Right lobe of liver (tissue), 4 donors: ENCODE measurements at regions not wholly inside any gene's neighbourhood (a gene's known extent, or its start where the extent isn't known, plus 50 kb on each side); places are given as distances from the start of the nearest gene placed in this dataset.

Source experiments
- POLR2A ChIP-seq: fragments of 450-650 bp; IDR thresholded peaks from one replicate; pipeline ENCODE4 v1.6.1; 2017; ENCODE audit warnings: antibody characterized with exemption, mild to moderate bottlenecking
- TF ChIP-seq, protein P1 (sequence below), 4 donors: fragments of 200-600 bp in 3 of 4; fragments of 450-650 bp in 1 of 4; IDR thresholded peaks; one replicate each; pipeline versions ENCODE4 v1.5.1 to v1.8.0; 2016 to 2022; ENCODE audit warnings: antibody characterized with exemption in 4 of 4, mild to moderate bottlenecking in 2 of 4
- donor health status: DM: no; HTN: no; CAD: no.
- donor health status: DM: no; HTN: no; CAD: no.
- donor health status: DM: no; HTN: yes; CAD: no.

DNA sequence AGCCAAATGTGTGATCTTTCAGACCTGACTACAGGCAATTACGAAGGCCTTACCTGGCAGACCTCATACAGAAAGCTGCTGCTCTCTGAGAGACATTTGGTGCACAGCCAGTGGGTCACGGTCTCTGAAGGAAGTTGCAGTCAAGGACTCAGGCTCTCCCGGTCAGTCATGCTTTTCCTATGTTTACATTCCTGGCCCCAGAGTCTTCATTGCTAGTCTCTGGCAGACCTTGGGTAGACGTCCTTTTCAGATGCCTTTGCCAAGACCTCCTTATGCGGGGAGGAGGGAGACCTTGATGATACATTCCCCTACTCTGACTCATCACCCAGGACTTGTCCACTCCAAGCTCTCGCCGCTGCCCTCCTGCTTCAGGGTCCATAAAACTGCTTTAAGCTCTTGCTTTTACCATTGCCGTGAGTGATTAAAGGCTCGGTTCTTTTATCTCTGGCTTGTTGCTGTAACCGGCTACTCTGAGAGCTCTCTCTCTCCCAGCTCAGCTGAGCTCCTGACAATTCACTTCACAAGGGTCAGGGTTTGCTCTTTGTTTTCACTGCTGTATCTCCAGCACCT is 62.0 kb upstream of the SLC35F5 start:
- TF ChIP-seq POLR2A = no peak
- TF ChIP-seq, protein P1, sequence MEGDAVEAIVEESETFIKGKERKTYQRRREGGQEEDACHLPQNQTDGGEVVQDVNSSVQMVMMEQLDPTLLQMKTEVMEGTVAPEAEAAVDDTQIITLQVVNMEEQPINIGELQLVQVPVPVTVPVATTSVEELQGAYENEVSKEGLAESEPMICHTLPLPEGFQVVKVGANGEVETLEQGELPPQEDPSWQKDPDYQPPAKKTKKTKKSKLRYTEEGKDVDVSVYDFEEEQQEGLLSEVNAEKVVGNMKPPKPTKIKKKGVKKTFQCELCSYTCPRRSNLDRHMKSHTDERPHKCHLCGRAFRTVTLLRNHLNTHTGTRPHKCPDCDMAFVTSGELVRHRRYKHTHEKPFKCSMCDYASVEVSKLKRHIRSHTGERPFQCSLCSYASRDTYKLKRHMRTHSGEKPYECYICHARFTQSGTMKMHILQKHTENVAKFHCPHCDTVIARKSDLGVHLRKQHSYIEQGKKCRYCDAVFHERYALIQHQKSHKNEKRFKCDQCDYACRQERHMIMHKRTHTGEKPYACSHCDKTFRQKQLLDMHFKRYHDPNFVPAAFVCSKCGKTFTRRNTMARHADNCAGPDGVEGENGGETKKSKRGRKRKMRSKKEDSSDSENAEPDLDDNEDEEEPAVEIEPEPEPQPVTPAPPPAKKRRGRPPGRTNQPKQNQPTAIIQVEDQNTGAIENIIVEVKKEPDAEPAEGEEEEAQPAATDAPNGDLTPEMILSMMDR (IDR thresholded peaks at IDR 0.05) = no peak
